ENCODE measurements at regions not wholly inside any gene's neighbourhood (a gene's known extent, or its start where the extent isn't known, plus 50 kb on each side); places are given as distances from the start of the nearest gene placed in this dataset.

DNA sequence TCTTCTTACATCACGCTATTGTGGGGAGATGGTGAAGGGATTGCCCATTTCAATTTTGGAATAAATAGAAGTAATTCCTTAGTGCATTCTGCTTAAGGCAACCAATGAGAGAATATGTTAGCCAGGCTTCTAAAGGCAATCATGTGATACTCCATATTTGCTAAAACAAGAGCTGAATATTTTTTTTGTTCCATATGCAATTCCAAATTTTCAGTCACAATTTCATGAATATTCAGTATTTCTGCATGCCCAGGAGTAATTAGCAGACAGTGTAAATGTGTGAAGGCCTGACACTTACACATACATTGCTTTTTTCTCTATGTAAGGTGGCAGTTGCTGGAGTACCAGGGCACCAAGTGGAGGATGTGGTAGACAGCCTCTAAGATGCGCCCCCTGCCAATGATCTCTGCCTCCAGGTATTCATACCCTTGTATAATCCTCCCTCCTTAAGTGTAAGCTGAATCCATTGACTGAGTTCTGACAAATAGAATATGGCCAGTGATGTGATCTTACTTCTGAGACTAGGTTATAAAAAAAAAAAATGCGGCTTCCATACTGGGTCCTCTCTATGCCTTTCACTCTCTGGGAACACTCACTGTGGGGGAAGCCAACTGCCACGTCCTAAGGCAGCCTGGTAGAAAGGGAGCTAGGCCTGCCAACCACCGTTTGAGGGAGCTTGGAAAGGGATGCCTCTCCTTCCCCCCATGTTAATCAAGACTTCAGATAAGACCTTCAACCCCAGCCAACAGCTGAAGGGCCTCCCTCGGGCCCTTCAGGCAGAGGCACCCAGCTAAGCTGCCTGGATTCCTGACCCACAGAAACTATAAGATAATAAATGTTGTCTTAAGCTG, 62.7 kb upstream of the PTGR2 start:
- TF ChIP-seq, protein P1, sequence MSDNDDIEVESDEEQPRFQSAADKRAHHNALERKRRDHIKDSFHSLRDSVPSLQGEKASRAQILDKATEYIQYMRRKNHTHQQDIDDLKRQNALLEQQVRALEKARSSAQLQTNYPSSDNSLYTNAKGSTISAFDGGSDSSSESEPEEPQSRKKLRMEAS (IDR thresholded peaks at IDR 0.05): no peak
- TF ChIP-seq TAF1 (IDR thresholded peaks at IDR 0.05; ENCODE audit: low read depth): no peak
- TF ChIP-seq, protein P2, sequence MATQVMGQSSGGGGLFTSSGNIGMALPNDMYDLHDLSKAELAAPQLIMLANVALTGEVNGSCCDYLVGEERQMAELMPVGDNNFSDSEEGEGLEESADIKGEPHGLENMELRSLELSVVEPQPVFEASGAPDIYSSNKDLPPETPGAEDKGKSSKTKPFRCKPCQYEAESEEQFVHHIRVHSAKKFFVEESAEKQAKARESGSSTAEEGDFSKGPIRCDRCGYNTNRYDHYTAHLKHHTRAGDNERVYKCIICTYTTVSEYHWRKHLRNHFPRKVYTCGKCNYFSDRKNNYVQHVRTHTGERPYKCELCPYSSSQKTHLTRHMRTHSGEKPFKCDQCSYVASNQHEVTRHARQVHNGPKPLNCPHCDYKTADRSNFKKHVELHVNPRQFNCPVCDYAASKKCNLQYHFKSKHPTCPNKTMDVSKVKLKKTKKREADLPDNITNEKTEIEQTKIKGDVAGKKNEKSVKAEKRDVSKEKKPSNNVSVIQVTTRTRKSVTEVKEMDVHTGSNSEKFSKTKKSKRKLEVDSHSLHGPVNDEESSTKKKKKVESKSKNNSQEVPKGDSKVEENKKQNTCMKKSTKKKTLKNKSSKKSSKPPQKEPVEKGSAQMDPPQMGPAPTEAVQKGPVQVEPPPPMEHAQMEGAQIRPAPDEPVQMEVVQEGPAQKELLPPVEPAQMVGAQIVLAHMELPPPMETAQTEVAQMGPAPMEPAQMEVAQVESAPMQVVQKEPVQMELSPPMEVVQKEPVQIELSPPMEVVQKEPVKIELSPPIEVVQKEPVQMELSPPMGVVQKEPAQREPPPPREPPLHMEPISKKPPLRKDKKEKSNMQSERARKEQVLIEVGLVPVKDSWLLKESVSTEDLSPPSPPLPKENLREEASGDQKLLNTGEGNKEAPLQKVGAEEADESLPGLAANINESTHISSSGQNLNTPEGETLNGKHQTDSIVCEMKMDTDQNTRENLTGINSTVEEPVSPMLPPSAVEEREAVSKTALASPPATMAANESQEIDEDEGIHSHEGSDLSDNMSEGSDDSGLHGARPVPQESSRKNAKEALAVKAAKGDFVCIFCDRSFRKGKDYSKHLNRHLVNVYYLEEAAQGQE (IDR thresholded peaks at IDR 0.05; ENCODE audit: low read depth): no peak
- no peak for TF ChIP-seq CEBPB (IDR thresholded peaks at IDR 0.05)
- TF ChIP-seq EP300 (IDR thresholded peaks at IDR 0.05; ENCODE audit: borderline replicate concordance): no peak
- no peak for TF ChIP-seq TEAD4 (IDR thresholded peaks at IDR 0.05)
